Calu3 (cell line): ENCODE measurements at regions not wholly inside any gene's neighbourhood (a gene's known extent, or its start where the extent isn't known, plus 50 kb on each side); places are given as distances from the start of the nearest gene placed in this dataset.

Experiments
- BruUV-seq: library from RNA; stranded (reverse); fragments of 400-500 nt; replicated peaks from 2 replicates; lab custom pipeline; 2021; lab: Mats Ljungman, UMichigan
- CTCF ChIA-PET: fragments of 300-600 bp; sonication (Branson Sonifier 250); formaldehyde crosslinking; loops from one replicate; lab custom pipeline; 2022; ENCODE audit warnings: antibody characterized with exemption; lab: Charles Lee
- DNase-seq: peaks from one replicate; pipeline ENCODE4 v3.0.0; 2022
- H3K27ac Mint-ChIP-seq: one replicate; pipeline ENCODE4 v1.8.0; 2022; ENCODE audit warnings: mixed read lengths; ENCODE audit not compliant: unreplicated experiment
- H3K27me3 Mint-ChIP-seq: one replicate; pipeline ENCODE4 v1.8.0; 2022; ENCODE audit warnings: mixed read lengths; ENCODE audit not compliant: unreplicated experiment
- H3K36me3 Mint-ChIP-seq: one replicate; pipeline ENCODE4 v1.8.0; 2022; ENCODE audit warnings: mild to moderate bottlenecking, moderate library complexity, mixed read lengths; ENCODE audit not compliant: insufficient read depth, unreplicated experiment
- H3K4me1 Mint-ChIP-seq: one replicate; pipeline ENCODE4 v1.8.0; 2022; ENCODE audit warnings: mild to moderate bottlenecking, low read depth, mixed read lengths; ENCODE audit not compliant: unreplicated experiment
- H3K4me3 Mint-ChIP-seq: one replicate; pipeline ENCODE4 v1.8.0; 2022; ENCODE audit warnings: mild to moderate bottlenecking, low read depth, moderate library complexity, mixed read lengths; ENCODE audit not compliant: unreplicated experiment
- H3K9me3 Mint-ChIP-seq: one replicate; pipeline ENCODE4 v1.8.0; 2022; ENCODE audit warnings: low read depth, mixed read lengths; ENCODE audit not compliant: unreplicated experiment
- intact Hi-C: fragments of 100-400 bp; cut with micrococcal nuclease; formaldehyde crosslinking; loops from one replicate; pipeline ENCODE4 v1.10.0; 2022; ENCODE audit not compliant: unreplicated experiment
- TF ChIP-seq, protein P1 (sequence below): fragments of 200-600 bp; IDR thresholded peaks from one replicate; pipeline ENCODE4 v1.8.0; 2022; ENCODE audit warnings: antibody characterized with exemption; ENCODE audit not compliant: unreplicated experiment

DNA sequence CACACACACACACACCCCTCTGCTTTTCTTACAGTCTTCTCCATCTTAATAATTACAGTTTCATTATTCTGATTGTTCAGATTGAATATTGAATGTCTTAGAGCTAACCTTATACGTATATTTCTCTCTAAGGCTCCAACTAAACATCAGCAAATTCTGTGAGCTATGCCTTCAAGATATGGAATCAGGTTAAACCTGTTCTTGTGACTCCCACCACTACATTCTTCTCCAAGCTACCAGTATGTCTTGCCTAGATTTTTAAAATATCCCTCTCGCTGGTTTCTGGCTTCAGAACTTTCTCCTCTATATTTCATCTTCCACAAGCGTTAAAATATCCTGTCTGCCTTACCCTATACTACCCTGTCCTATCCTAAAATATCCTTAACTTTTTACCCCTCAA is 1346.4 kb upstream of the CDH2 start:
- no peaks in the 10 kb centered on the region for H3K36me3 Mint-ChIP-seq
- intact Hi-C loops: no loop called here
- no peak overlapping the region for H3K4me3 Mint-ChIP-seq
- no TSS peak for BruUV-seq
- H3K27me3 Mint-ChIP-seq: no peaks in the 10 kb centered on the region
- H3K4me1 Mint-ChIP-seq: peaks cover 11% of the 10 kb centered on the region
- no peak overlapping the region for H3K27ac Mint-ChIP-seq
- no peaks in the 10 kb centered on the region for H3K9me3 Mint-ChIP-seq
- CTCF ChIA-PET: no interaction called here
- TF ChIP-seq, protein P1, sequence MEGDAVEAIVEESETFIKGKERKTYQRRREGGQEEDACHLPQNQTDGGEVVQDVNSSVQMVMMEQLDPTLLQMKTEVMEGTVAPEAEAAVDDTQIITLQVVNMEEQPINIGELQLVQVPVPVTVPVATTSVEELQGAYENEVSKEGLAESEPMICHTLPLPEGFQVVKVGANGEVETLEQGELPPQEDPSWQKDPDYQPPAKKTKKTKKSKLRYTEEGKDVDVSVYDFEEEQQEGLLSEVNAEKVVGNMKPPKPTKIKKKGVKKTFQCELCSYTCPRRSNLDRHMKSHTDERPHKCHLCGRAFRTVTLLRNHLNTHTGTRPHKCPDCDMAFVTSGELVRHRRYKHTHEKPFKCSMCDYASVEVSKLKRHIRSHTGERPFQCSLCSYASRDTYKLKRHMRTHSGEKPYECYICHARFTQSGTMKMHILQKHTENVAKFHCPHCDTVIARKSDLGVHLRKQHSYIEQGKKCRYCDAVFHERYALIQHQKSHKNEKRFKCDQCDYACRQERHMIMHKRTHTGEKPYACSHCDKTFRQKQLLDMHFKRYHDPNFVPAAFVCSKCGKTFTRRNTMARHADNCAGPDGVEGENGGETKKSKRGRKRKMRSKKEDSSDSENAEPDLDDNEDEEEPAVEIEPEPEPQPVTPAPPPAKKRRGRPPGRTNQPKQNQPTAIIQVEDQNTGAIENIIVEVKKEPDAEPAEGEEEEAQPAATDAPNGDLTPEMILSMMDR: no peak
- DNase-seq: no peak

DNA sequence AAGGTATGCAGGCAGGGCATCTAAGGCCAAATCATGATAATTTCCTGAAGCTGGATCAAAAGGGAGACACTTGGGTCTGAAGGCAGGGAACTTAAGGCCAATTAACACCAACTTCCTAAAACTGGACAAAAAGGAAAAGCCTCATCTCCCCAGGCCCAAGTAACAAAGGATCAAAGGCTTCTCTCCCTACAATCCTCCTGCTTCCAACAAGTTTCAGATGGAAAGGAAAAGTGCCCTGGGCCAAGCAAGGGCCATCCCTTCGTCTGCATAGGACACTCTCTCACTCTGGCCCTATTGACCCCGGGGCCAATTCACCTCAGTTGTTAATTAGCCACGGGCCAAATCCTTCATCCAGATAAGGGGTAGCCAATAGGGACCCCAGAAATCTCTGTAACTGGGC is 1335.8 kb upstream of the CDH2 start:
- no peak overlapping the region for H3K4me3 Mint-ChIP-seq
- TF ChIP-seq, protein P1: no peak
- peaks cover 3% of the 10 kb centered on the region for H3K9me3 Mint-ChIP-seq
- no peak for DNase-seq
- CTCF ChIA-PET: no interaction called here
- no TSS peak for BruUV-seq
- H3K4me1 Mint-ChIP-seq: no peaks in the 10 kb centered on the region
- intact Hi-C loops: no loop called here
- no peak overlapping the region for H3K27ac Mint-ChIP-seq
- H3K36me3 Mint-ChIP-seq: no peaks in the 10 kb centered on the region
- no peaks in the 10 kb centered on the region for H3K27me3 Mint-ChIP-seq

DNA sequence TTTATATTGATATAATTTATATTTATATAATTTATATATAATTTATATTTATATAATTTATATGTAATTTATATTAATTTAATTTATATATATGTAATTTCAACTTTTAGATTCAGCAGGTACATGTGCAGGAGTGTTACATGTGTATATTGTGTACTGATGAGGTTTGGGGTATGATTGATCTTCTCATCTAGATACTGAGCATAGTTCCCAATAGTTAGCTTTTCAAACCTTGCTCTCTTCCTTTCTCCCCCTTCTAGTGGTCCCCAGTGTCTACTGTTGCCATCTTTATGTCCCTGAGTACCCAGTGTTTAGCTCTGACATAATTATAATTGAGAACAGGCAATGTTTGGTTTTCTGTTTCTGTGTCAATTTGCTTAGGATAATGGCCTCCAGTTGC is 1335.3 kb upstream of the CDH2 start:
- TF ChIP-seq, protein P1: no peak
- BruUV-seq: no TSS peak
- no peaks in the 10 kb centered on the region for H3K4me1 Mint-ChIP-seq
- CTCF ChIA-PET: no interaction called here
- DNase-seq: no peak
- H3K4me3 Mint-ChIP-seq: no peak overlapping the region
- H3K36me3 Mint-ChIP-seq: no peaks in the 10 kb centered on the region
- peaks cover 3% of the 10 kb centered on the region for H3K9me3 Mint-ChIP-seq
- H3K27ac Mint-ChIP-seq: no peak overlapping the region
- H3K27me3 Mint-ChIP-seq: no peaks in the 10 kb centered on the region
- intact Hi-C loops: no loop called here

DNA sequence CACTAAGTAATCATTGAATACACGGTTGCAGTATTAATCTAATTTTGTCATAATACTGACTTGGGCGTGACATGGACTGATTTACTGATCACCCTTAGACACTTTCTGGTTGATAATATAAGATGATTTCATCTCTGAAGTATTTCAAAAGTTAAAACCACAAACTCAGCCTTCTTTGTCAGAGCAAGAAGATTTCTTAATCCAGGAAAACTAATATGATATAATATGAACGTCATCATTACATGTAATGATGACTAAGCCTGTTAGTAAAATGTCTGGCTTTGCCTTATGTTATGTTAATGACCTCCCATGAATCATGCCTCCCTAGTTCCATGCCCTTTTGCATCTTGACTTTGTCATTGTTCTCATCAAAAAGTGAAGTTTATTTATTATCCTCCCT is 1325.0 kb upstream of the CDH2 start:
- TF ChIP-seq, protein P1: no peak
- Mint-ChIP-seq H3K4me3 (no peak overlapping the region), H3K36me3 (no peaks in the 10 kb centered on the region), H3K4me1 (peaks cover 9% of the 10 kb centered on the region), H3K9me3 (peaks cover 2% of the 10 kb centered on the region), H3K27me3 (no peaks in the 10 kb centered on the region), H3K27ac (no peak overlapping the region)
- no peak for DNase-seq
- no TSS peak for BruUV-seq
- intact Hi-C loops: no loop called here
- CTCF ChIA-PET: no interaction called here
